Fibroblast of villous mesenchyme (primary cell): ENCODE measurements at regions not wholly inside any gene's neighbourhood (a gene's known extent, or its start where the extent isn't known, plus 50 kb on each side); places are given as distances from the start of the nearest gene placed in this dataset.

ENCODE experiments used
- DNase-seq: peaks from one replicate; pipeline ENCODE4 v3.0.0-alpha.2; 2010; ENCODE audit warnings: low read depth
- H3K4me3 ChIP-seq: 2 replicates; pipeline ENCODE4 v1.5.1; 2011; ENCODE audit warnings: low read depth, mild to moderate bottlenecking, low read length
- TF ChIP-seq, protein P1 (sequence below): IDR thresholded peaks from 2 replicates; pipeline ENCODE4 v1.5.1; 2012; ENCODE audit warnings: low read depth, mild to moderate bottlenecking, low read length; ENCODE audit not compliant: insufficient read depth

DNA sequence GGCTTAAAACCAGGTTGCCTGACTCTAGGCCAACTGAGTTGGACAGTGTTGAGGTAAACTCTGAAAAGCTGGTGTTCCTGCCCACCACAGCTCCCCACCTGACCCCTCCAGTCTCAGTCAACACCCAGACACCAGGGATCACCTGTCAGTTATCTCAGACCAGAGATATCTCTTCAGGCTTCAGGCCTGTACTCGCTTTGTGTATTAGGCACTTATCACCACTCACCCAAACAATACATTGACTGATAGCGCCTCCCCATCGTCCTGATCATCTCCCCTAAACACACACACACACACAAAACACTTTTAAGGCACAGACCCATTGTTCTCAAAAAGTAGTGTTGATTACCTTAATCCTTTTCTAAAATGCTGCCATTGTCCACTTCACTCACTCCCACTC is 111.5 kb downstream of the PLCE1 start:
- DNase-seq, result no peak
- TF ChIP-seq, protein P1, sequence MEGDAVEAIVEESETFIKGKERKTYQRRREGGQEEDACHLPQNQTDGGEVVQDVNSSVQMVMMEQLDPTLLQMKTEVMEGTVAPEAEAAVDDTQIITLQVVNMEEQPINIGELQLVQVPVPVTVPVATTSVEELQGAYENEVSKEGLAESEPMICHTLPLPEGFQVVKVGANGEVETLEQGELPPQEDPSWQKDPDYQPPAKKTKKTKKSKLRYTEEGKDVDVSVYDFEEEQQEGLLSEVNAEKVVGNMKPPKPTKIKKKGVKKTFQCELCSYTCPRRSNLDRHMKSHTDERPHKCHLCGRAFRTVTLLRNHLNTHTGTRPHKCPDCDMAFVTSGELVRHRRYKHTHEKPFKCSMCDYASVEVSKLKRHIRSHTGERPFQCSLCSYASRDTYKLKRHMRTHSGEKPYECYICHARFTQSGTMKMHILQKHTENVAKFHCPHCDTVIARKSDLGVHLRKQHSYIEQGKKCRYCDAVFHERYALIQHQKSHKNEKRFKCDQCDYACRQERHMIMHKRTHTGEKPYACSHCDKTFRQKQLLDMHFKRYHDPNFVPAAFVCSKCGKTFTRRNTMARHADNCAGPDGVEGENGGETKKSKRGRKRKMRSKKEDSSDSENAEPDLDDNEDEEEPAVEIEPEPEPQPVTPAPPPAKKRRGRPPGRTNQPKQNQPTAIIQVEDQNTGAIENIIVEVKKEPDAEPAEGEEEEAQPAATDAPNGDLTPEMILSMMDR, result no peak
- H3K4me3 ChIP-seq, result no peak overlapping the region

DNA sequence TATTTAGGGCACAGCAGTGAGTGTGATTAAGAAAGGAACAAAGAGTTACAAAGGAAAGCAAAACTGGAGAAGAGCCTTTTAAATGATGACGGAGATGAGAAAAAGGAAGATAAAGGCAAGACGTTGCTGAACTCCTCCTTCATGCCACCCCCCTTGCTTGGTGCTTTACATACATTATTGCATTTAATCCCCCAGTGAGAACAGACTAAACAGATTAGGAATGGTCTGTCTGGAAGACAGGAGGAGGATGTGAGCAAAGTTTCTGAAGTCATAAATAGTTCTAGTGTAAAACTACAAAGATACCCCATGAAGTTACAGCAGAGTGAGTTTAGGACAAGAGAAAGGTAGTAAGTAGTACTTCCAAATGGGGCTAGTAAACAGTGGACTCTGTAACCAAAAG is 113.5 kb downstream of the PLCE1 start:
- TF ChIP-seq, protein P1, result no peak
- H3K4me3 ChIP-seq, result no peak overlapping the region
- DNase-seq, result peak; percentile 52

DNA sequence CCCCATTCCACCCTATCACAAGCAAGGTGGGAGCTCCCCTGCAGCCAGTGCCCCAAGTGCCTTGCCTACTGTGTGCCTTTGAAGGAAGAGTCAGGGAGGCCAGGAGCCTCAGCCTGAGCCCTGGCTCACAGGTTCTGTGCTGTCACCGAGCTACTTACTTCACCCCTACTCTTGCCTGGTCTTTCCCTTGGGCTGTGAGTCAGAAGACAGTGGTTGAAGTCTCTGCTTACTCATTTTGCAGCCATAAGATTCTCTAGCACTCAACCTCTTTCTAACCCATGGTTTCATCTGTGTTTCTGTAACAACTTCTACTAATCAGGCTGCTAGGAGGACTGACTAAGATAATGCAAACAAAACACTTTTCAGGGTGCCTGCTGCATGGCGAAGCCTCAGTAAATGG is 114.5 kb downstream of the PLCE1 start:
- no peak overlapping the region for H3K4me3 ChIP-seq
- TF ChIP-seq, protein P1, result no peak
- peak; percentile 28 for DNase-seq

DNA sequence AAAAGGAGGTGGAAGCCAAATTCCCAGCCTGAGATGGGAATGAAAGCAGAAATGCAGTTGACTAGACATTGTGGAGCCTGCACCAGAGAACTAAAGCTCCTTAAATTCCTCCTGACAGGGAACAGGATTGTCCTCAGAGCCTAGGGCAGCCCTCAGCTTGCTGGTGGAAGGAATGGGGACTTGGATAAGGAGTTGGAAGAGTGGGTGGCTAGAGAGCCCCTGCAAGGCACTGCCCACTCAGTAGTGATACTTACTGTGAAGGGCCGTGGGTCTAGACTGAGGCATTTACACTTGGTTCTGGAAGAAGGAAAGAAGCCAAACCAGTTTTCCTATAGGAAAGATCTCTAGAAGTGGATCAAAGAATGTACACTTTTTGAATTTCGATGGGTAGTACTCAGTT is 117.6 kb downstream of the PLCE1 start:
- TF ChIP-seq, protein P1, result no peak
- DNase-seq, result no peak
- H3K4me3 ChIP-seq, result no peak overlapping the region

DNA sequence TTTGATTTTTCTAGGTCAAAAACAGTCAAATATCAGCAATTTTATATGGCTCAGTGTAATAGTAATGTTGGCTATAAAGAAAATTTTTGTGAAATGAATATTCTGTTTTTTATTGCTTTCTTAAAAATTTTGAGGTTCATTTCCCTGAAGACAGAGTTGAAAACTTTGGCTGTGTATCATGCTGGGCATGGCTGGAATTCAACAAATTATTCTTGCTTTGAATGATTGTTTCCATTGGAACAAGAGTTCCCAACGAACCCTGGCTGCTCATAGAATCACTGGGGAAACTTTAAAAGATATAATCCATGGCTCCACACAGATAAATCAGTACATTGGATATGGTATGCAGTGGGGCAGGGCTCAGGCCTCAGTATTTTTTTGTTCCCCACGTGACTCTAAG is 118.6 kb downstream of the PLCE1 start:
- DNase-seq, result no peak
- TF ChIP-seq, protein P1, result no peak
- H3K4me3 ChIP-seq, result no peak overlapping the region

DNA sequence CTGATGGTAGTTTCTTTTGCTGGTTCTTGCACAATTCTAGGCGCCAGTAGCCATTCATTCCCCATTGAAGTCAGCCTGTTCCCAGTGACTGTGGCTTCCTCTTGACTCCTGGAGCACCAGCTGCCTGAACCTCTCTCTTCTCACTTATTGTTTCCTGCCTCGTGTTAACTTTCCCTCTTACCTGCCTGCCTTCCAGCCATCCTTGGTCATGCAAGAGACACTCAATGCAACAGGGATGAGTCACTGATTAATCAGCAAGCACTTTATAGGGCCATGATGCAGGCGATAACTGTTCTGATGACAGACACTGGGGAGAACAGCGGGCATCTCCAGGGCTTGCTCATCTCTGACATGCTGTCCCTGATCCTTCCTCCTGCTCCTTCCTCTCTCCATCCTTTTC is 122.0 kb downstream of the PLCE1 start:
- H3K4me3 ChIP-seq, result no peak overlapping the region
- TF ChIP-seq, protein P1, result no peak
- no peak for DNase-seq

DNA sequence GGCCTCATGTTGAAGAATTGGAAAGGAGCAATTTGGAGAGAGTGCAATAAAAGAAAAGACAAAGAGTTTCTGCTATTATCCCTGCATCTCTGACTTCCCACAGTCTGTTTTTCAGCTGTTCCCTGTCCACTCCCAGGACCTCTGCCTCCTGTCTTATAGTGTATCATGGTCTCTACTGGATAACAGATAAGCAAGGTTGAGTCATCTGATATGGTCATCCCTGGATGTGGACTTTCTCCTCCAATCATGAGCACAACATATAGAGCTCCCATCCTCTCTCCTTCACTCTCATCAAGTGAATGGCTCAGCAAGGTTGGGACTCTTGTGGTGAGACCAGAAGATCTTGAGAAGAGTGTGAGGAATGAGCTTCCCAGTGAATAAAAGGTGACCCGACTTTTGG is 123.1 kb downstream of the PLCE1 start:
- TF ChIP-seq, protein P1, result no peak
- no peak overlapping the region for H3K4me3 ChIP-seq
- no peak for DNase-seq
